Breast epithelium (tissue), 4 donors: ENCODE measurements at regions not wholly inside any gene's neighbourhood (a gene's known extent, or its start where the extent isn't known, plus 50 kb on each side); places are given as distances from the start of the nearest gene placed in this dataset.

ENCODE experiments used
- DNase-seq, 2 donors: peaks; one replicate each; pipeline ENCODE4 v3.0.0-alpha.2; 2019; ENCODE audit warnings: low spot score in 2 of 2
- H3K27ac ChIP-seq, 2 donors: fragments of 200-600 bp; sonication (generic) in 1 of 2; one replicate each; pipeline ENCODE4 v1.5.1; 2016 to 2019; ENCODE audit warnings: mild to moderate bottlenecking in 1 of 2
- H3K27me3 ChIP-seq, 2 donors: fragments of 200-600 bp; sonication (generic) in 1 of 2; one replicate each; pipeline versions ENCODE4 v1.5.1 to v1.6.0; 2017 to 2019; ENCODE audit warnings: control low read depth in 1 of 2, mild to moderate bottlenecking in 1 of 2
- H3K36me3 ChIP-seq: fragments of 200-600 bp; one replicate; pipeline ENCODE4 v1.5.1; 2019
- H3K4me1 ChIP-seq, 2 donors: fragments of 200-600 bp; sonication (generic); one replicate each; pipeline ENCODE4 v1.5.1; 2016 to 2019; ENCODE audit warnings: control low read depth in 1 of 2
- H3K4me3 ChIP-seq, 3 donors: fragments of 200-600 bp; sonication (generic); 1 replicate in 2 of 3; 2 replicates in 1 of 3; pipeline ENCODE4 v1.5.1; 2016 to 2019; ENCODE audit warnings: mild to moderate bottlenecking in 3 of 3, moderate library complexity in 2 of 3
- H3K9me3 ChIP-seq, 2 donors: fragments of 200-600 bp; sonication (generic) in 1 of 2; one replicate each; pipeline ENCODE4 v1.5.1; 2016 to 2019; ENCODE audit warnings: control low read depth in 1 of 2
- POLR2A ChIP-seq: fragments of 450-650 bp; IDR thresholded peaks from one replicate; pipeline ENCODE4 v1.6.1; 2016; ENCODE audit warnings: antibody characterized with exemption, mild to moderate bottlenecking, moderate library complexity
- POLR2AphosphoS5 ChIP-seq, 3 donors: sonication (generic); formaldehyde crosslinking; IDR thresholded peaks; one replicate each; pipeline ENCODE4 v1.6.1; 2017; ENCODE audit warnings: antibody characterized with exemption in 3 of 3
- intact Hi-C: fragments of 100-400 bp; cut with DNase I; formaldehyde crosslinking; loops from one replicate; pipeline ENCODE4 v1.15.1; 2023; ENCODE audit warnings: low total_unique reads
- TF ChIP-seq, protein P1 (sequence below), 3 donors: fragments of 450-650 bp; IDR thresholded peaks; one replicate each; pipeline ENCODE4 v1.5.1; 2016 to 2017; ENCODE audit warnings: antibody characterized with exemption in 3 of 3, mild to moderate bottlenecking in 3 of 3, moderate library complexity in 3 of 3

DNA sequence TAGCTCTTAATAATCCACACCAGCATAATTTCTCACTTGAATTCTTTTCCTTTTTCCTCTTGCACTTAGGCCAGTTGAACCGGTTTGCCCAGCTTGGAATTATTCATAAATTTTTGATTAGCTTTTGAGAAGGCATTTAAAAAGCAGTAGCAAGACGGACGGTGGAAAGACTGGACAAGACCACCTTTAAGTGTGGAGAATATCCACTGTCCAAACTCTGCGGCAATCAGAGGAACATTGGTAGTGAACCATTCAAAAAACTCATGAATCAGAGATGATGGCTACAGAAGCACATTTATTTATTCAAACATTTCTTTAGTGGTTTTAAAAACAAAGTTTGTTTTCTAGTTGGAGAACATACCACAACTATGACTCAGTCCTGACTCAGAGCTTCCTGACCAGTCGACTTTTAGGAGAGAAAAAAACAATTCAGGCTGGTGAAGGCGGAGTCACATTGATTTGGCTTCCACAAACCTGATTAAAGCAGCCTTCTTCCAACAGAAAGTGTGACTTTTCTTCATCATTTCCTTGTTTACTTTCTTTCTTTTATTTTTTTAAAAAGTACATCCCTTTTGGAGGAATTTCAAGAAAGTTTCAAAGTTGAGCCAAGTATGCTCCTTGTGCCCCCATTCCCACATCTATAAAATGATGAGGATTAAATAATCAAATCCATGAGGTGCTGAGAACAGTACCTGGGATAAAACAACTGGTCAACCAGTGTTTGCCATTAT lies 128.8 kb downstream of the ADSS2 start:
- DNase-seq: peak in 1 of 2 donors; percentile 64
- Histone ChIP-seq H3K27ac (peak overlapping the region; percentile 88 to 94), H3K27me3 (no peaks in the 10 kb centered on the region), H3K9me3 (no peaks in the 10 kb centered on the region), H3K4me3 (peak overlapping the region in 2 of 3 donors; percentile 14 to 41), H3K4me1 (peaks cover 0 to 10% of the 10 kb centered on the region in 2 donors), H3K36me3 (no peaks in the 10 kb centered on the region)
- TF ChIP-seq, protein P1, sequence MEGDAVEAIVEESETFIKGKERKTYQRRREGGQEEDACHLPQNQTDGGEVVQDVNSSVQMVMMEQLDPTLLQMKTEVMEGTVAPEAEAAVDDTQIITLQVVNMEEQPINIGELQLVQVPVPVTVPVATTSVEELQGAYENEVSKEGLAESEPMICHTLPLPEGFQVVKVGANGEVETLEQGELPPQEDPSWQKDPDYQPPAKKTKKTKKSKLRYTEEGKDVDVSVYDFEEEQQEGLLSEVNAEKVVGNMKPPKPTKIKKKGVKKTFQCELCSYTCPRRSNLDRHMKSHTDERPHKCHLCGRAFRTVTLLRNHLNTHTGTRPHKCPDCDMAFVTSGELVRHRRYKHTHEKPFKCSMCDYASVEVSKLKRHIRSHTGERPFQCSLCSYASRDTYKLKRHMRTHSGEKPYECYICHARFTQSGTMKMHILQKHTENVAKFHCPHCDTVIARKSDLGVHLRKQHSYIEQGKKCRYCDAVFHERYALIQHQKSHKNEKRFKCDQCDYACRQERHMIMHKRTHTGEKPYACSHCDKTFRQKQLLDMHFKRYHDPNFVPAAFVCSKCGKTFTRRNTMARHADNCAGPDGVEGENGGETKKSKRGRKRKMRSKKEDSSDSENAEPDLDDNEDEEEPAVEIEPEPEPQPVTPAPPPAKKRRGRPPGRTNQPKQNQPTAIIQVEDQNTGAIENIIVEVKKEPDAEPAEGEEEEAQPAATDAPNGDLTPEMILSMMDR (IDR thresholded peaks at IDR 0.05): no peak
- peak in 2 of 3 donors; percentile 53 to 59 for TF ChIP-seq POLR2AphosphoS5 (IDR thresholded peaks at IDR 0.05)
- TF ChIP-seq POLR2A: no peak
- intact Hi-C loops: no loop called here

- Histone ChIP-seq H3K36me3 (no peaks in the 10 kb centered on the region), H3K27ac (peak overlapping the region; percentile 88 to 94), H3K4me3 (no peak overlapping the region), H3K4me1 (peaks cover 0 to 10% of the 10 kb centered on the region in 2 donors), H3K27me3 (no peaks in the 10 kb centered on the region), H3K9me3 (peaks cover 0 to 5% of the 10 kb centered on the region in 2 donors)
- DNase-seq: no peak
- intact Hi-C loops: no loop called here
- no peak for TF ChIP-seq POLR2AphosphoS5 (IDR thresholded peaks at IDR 0.05)
- TF ChIP-seq, protein P1 (IDR thresholded peaks at IDR 0.05): no peak
- TF ChIP-seq POLR2A: no peak
These were observed 127.4 kb downstream of the ADSS2 start for GRCh38 chr1:244324176-244324883.

DNA sequence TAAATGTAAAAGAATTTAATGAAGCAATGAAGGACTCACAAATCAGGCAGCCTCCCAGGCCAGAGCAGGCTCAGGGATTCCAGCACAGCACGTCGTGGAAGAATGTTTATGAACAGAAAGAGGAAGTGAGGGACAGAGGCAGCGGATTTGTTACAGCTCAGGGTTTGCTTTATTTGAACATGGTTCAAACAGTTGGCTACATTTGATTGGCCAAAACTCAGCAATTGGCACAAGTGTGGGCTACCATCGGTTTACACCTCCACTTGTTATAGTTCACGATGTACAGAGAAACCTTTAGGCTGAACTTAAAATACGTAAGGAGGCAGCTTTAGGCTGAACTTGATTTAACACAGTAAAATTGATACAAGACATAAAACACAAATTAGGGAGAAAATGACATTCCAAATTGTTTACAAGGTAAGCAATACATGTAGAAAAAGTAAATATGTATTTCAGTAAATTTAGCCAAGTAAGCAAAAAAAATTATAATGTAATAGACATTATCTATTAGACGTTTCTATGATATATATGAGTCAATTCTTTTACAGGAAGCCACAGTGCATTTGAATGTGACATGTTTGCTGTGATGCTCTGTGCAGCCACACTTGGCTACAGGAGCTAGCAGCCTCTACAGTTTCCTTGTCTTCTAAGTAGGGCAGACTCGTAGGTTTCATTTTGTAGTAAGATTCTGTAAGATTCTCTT lies 126.5 kb downstream of the ADSS2 start:
- TF ChIP-seq, protein P1 (IDR thresholded peaks at IDR 0.05): no peak
- TF ChIP-seq POLR2AphosphoS5 (IDR thresholded peaks at IDR 0.05) (no peak), POLR2A (no peak)
- DNase-seq: peak in 1 of 2 donors; percentile 32
- Histone ChIP-seq H3K9me3 (peaks cover 0 to 5% of the 10 kb centered on the region in 2 donors), H3K4me1 (peaks cover 0 to 10% of the 10 kb centered on the region in 2 donors), H3K27ac (peak overlapping the region; percentile 88 to 94), H3K27me3 (no peaks in the 10 kb centered on the region), H3K4me3 (no peak overlapping the region), H3K36me3 (no peaks in the 10 kb centered on the region)
- intact Hi-C loops: no loop called here

- TF ChIP-seq, protein P1 (IDR thresholded peaks at IDR 0.05): no peak
- no peak for TF ChIP-seq POLR2A
- TF ChIP-seq POLR2AphosphoS5 (IDR thresholded peaks at IDR 0.05): no peak
- no peaks in the 10 kb centered on the region for H3K36me3 ChIP-seq
- peaks cover 0 to 10% of the 10 kb centered on the region in 2 donors for H3K4me1 ChIP-seq
- no peak overlapping the region for H3K4me3 ChIP-seq
- peaks cover 0 to 5% of the 10 kb centered on the region in 2 donors for H3K9me3 ChIP-seq
- intact Hi-C loops: no loop called here
- H3K27me3 ChIP-seq: no peaks in the 10 kb centered on the region
- no peak for DNase-seq
- H3K27ac ChIP-seq: peak overlapping the region in 1 of 2 donors; percentile 94
These were observed 125.0 kb downstream of the ADSS2 start for GRCh38 chr1:244326757-244327156.
